Endothelial cell (in vitro differentiated cells): ENCODE measurements at regions not wholly inside any gene's neighbourhood (a gene's known extent, or its start where the extent isn't known, plus 50 kb on each side); places are given as distances from the start of the nearest gene placed in this dataset.
"Not testable (repeated sequence)": the region's sequence is repeated elsewhere in the genome, so short reads cannot be mapped to it uniquely, and the experiment has no call there.

ENCODE experiments used
- DNase-seq: peaks from one replicate; pipeline ENCODE4 v3.0.0; 2021; ENCODE audit warnings: low spot score
- H3K27ac Mint-ChIP-seq: one replicate; pipeline ENCODE4 v1.8.0; 2021; ENCODE audit warnings: mixed read lengths, inconsistent platforms; ENCODE audit not compliant: unreplicated experiment
- H3K27me3 Mint-ChIP-seq: one replicate; pipeline ENCODE4 v1.8.0; 2021; ENCODE audit warnings: mild to moderate bottlenecking, moderate library complexity, mixed read lengths, inconsistent platforms; ENCODE audit not compliant: unreplicated experiment
- H3K36me3 Mint-ChIP-seq: one replicate; pipeline ENCODE4 v1.8.0; 2021; ENCODE audit warnings: mild to moderate bottlenecking, low read depth, mixed read lengths, inconsistent platforms; ENCODE audit not compliant: unreplicated experiment
- H3K4me1 Mint-ChIP-seq: one replicate; pipeline ENCODE4 v1.8.0; 2021; ENCODE audit warnings: mild to moderate bottlenecking, mixed read lengths, inconsistent platforms; ENCODE audit not compliant: unreplicated experiment
- H3K4me3 Mint-ChIP-seq: one replicate; pipeline ENCODE4 v1.8.0; 2021; ENCODE audit warnings: mild to moderate bottlenecking, mixed read lengths, inconsistent platforms; ENCODE audit not compliant: unreplicated experiment
- H3K9me3 Mint-ChIP-seq: one replicate; pipeline ENCODE4 v1.8.0; 2021; ENCODE audit warnings: mixed read lengths, inconsistent platforms; ENCODE audit not compliant: unreplicated experiment
- CTCF ChIP-seq: fragments of 200-600 bp; sonication (generic); IDR thresholded peaks from one replicate; pipeline ENCODE4 v1.5.0; 2021; ENCODE audit warnings: antibody characterized with exemption; ENCODE audit not compliant: unreplicated experiment

- peaks cover 13% of the 10 kb centered on the region for H3K36me3 Mint-ChIP-seq
- TF ChIP-seq CTCF: no peak
- peaks cover 7% of the 10 kb centered on the region for H3K9me3 Mint-ChIP-seq
- DNase-seq: no peak
- H3K27me3 Mint-ChIP-seq: peaks cover 4% of the 10 kb centered on the region
- no peak overlapping the region for H3K27ac Mint-ChIP-seq
- H3K4me1 Mint-ChIP-seq: peaks cover 3% of the 10 kb centered on the region
- no peak overlapping the region for H3K4me3 Mint-ChIP-seq
Observed at GRCh38 chr12:70008944-70009343, 183.9 kb downstream of the MYRFL start.

- peaks cover 4% of the 10 kb centered on the region for H3K27me3 Mint-ChIP-seq
- no peak overlapping the region for H3K27ac Mint-ChIP-seq
- peaks cover 7% of the 10 kb centered on the region for H3K9me3 Mint-ChIP-seq
- no peak for TF ChIP-seq CTCF
- H3K4me3 Mint-ChIP-seq: no peak overlapping the region
- peaks cover 3% of the 10 kb centered on the region for H3K4me1 Mint-ChIP-seq
- peaks cover 13% of the 10 kb centered on the region for H3K36me3 Mint-ChIP-seq
- no peak for DNase-seq
Observed at GRCh38 chr12:70011353-70011752, 186.3 kb downstream of the MYRFL start.

GRCh38 chr12:70013016-70013415 is 188.0 kb downstream of the MYRFL start:
- H3K4me3 Mint-ChIP-seq, DNase-seq, H3K27me3 Mint-ChIP-seq, H3K27ac Mint-ChIP-seq, H3K9me3 Mint-ChIP-seq, H3K4me1 Mint-ChIP-seq: not testable (repeated sequence)
- H3K36me3 Mint-ChIP-seq: peaks cover 13% of the 10 kb centered on the region

GRCh38 chr12:70028515-70028914 is 203.5 kb downstream of the MYRFL start:
- Mint-ChIP-seq H3K4me3 (no peak overlapping the region), H3K27me3 (peaks cover 2% of the 10 kb centered on the region), H3K36me3 (no peaks in the 10 kb centered on the region), H3K27ac (no peak overlapping the region), H3K4me1 (peaks cover 6% of the 10 kb centered on the region), H3K9me3 (no peaks in the 10 kb centered on the region)
- no peak for TF ChIP-seq CTCF
- DNase-seq: no peak

- Mint-ChIP-seq H3K4me1 (peaks cover 6% of the 10 kb centered on the region), H3K4me3 (no peak overlapping the region), H3K27ac (no peak overlapping the region), H3K27me3 (peaks cover 2% of the 10 kb centered on the region), H3K36me3 (no peaks in the 10 kb centered on the region), H3K9me3 (no peaks in the 10 kb centered on the region)
- TF ChIP-seq CTCF: no peak
- DNase-seq: no peak
Observed at GRCh38 chr12:70028918-70029317, 203.9 kb downstream of the MYRFL start.

- Mint-ChIP-seq H3K27ac (no peak overlapping the region), H3K27me3 (no peaks in the 10 kb centered on the region)
- no peak for DNase-seq
Observed at GRCh38 chr12:70031046-70031445, 206.0 kb downstream of the MYRFL start.

More at GRCh38 chr12:70031046-70031445, 206.0 kb downstream of the MYRFL start:
- TF ChIP-seq CTCF: no peak
- H3K4me1 Mint-ChIP-seq: peaks cover 6% of the 10 kb centered on the region
- no peaks in the 10 kb centered on the region for H3K36me3 Mint-ChIP-seq
- H3K9me3 Mint-ChIP-seq: no peaks in the 10 kb centered on the region
- H3K4me3 Mint-ChIP-seq: no peak overlapping the region
